Progenitor cell of endocrine pancreas (in vitro differentiated cells): ENCODE measurements at regions not wholly inside any gene's neighbourhood (a gene's known extent, or its start where the extent isn't known, plus 50 kb on each side); places are given as distances from the start of the nearest gene placed in this dataset.
"Not testable (repeated sequence)": the region's sequence is repeated elsewhere in the genome, so short reads cannot be mapped to it uniquely, and the experiment has no call there.

ENCODE experiments used
- DNase-seq: peaks from one replicate; pipeline ENCODE4 v3.0.0; 2021; ENCODE audit warnings: low spot score; ENCODE audit not compliant: unreplicated experiment
- H3K27ac Mint-ChIP-seq: 2 replicates; pipeline ENCODE4 v1.8.0; 2021; ENCODE audit warnings: mild to moderate bottlenecking, moderate library complexity, mixed read lengths
- H3K27me3 Mint-ChIP-seq: 2 replicates; pipeline ENCODE4 v1.8.0; 2021; ENCODE audit warnings: mixed read lengths
- H3K36me3 Mint-ChIP-seq: 2 replicates; pipeline ENCODE4 v1.8.0; 2022; ENCODE audit warnings: mixed read lengths; ENCODE audit not compliant: insufficient read depth
- H3K4me1 Mint-ChIP-seq: 2 replicates; pipeline ENCODE4 v1.8.0; 2021; ENCODE audit warnings: low read depth, mixed read lengths
- H3K4me3 Mint-ChIP-seq: 2 replicates; pipeline ENCODE4 v1.8.0; 2021; ENCODE audit warnings: low read depth, mild to moderate bottlenecking, moderate library complexity, mixed read lengths
- H3K9me3 Mint-ChIP-seq: 2 replicates; pipeline ENCODE4 v1.8.0; 2021; ENCODE audit warnings: low read depth, mixed read lengths
- CTCF ChIP-seq: fragments of 200-600 bp; sonication (generic); IDR thresholded peaks from one replicate; pipeline ENCODE4 v1.5.0; 2021; ENCODE audit warnings: antibody characterized with exemption, mild to moderate bottlenecking; ENCODE audit not compliant: unreplicated experiment

GRCh38 chr6:84871925-84872324, 107.5 kb upstream of the TBX18 start:
- no peak for DNase-seq
- Mint-ChIP-seq H3K27ac (no peak overlapping the region), H3K9me3 (no peaks in the 10 kb centered on the region), H3K27me3 (no peaks in the 10 kb centered on the region), H3K4me3 (no peak overlapping the region), H3K4me1 (no peaks in the 10 kb centered on the region), H3K36me3 (no peaks in the 10 kb centered on the region)
- no peak for TF ChIP-seq CTCF

- Mint-ChIP-seq H3K36me3 (no peaks in the 10 kb centered on the region), H3K27ac (no peak overlapping the region), H3K4me1 (no peaks in the 10 kb centered on the region), H3K9me3 (no peaks in the 10 kb centered on the region), H3K4me3 (no peak overlapping the region), H3K27me3 (no peaks in the 10 kb centered on the region)
- DNase-seq: no peak
- TF ChIP-seq CTCF: no peak
Observed at GRCh38 chr6:84870672-84871071, 106.3 kb upstream of the TBX18 start.

GRCh38 chr6:84868149-84868548, 103.8 kb upstream of the TBX18 start:
- DNase-seq: no peak
- no peak overlapping the region for H3K27ac Mint-ChIP-seq
- no peak for TF ChIP-seq CTCF
- H3K27me3 Mint-ChIP-seq: no peaks in the 10 kb centered on the region
- H3K4me3 Mint-ChIP-seq: no peak overlapping the region
- no peaks in the 10 kb centered on the region for H3K4me1 Mint-ChIP-seq
- no peaks in the 10 kb centered on the region for H3K36me3 Mint-ChIP-seq
- H3K9me3 Mint-ChIP-seq: no peaks in the 10 kb centered on the region

- TF ChIP-seq CTCF: no peak
- Mint-ChIP-seq H3K27ac (no peak overlapping the region), H3K4me3 (no peak overlapping the region), H3K4me1 (no peaks in the 10 kb centered on the region), H3K27me3 (no peaks in the 10 kb centered on the region), H3K36me3 (no peaks in the 10 kb centered on the region), H3K9me3 (no peaks in the 10 kb centered on the region)
- no peak for DNase-seq
Observed at GRCh38 chr6:84867521-84867920, 103.1 kb upstream of the TBX18 start.

GRCh38 chr6:84866715-84867114, 102.3 kb upstream of the TBX18 start:
- no peaks in the 10 kb centered on the region for H3K9me3 Mint-ChIP-seq
- no peaks in the 10 kb centered on the region for H3K4me1 Mint-ChIP-seq
- DNase-seq: no peak
- no peak overlapping the region for H3K27ac Mint-ChIP-seq
- no peak for TF ChIP-seq CTCF
- no peak overlapping the region for H3K4me3 Mint-ChIP-seq
- no peaks in the 10 kb centered on the region for H3K27me3 Mint-ChIP-seq
- H3K36me3 Mint-ChIP-seq: no peaks in the 10 kb centered on the region

- not testable (repeated sequence) for H3K27me3 Mint-ChIP-seq, H3K9me3 Mint-ChIP-seq, H3K4me3 Mint-ChIP-seq, DNase-seq, H3K36me3 Mint-ChIP-seq, H3K4me1 Mint-ChIP-seq, H3K27ac Mint-ChIP-seq
Observed at GRCh38 chr6:84865372-84865771, 101.0 kb upstream of the TBX18 start.
